HepG2 (cell line): ENCODE measurements at regions not wholly inside any gene's neighbourhood (a gene's known extent, or its start where the extent isn't known, plus 50 kb on each side); places are given as distances from the start of the nearest gene placed in this dataset.

Experiments
- ATAC-seq: fragments of 200-7000 bp; cut with Tn5 transposase; 3 replicates; pipeline ENCODE4 v1.9.1; 2020; ENCODE audit warnings: mild to moderate bottlenecking, moderate library complexity
- BruUV-seq: library from RNA; stranded (reverse); fragments of 400-500 nt; replicated peaks from 2 replicates; lab custom pipeline; 2021; lab: Mats Ljungman, UMichigan
- CTCF ChIA-PET: fragments of 300-600 bp; formaldehyde crosslinking; extraction: SDS; loops from one replicate; lab custom pipeline; 2021; ENCODE audit warnings: low total read pairs, inconsistent platforms, low intra/inter-chr PET ratio; lab: Yijun Ruan, JAX
- POLR2A ChIA-PET: fragments of 350-600 bp; sonication (Branson Sonifier 250); formaldehyde crosslinking; loops from one replicate; lab custom pipeline; 2020; ENCODE audit warnings: antibody characterized with exemption, inconsistent platforms; lab: Yijun Ruan, JAX
- DNase-seq: peaks from one replicate; pipeline ENCODE4 v3.0.0-alpha.2; 2015; ENCODE audit warnings: low spot score
- FAIRE-seq: peaks from 3 replicates; lab custom pipeline; 2011; peaks lifted over from hg19 to GRCh38; lab: Jason Lieb, UNC
- H2AFZ ChIP-seq: one replicate; pipeline ENCODE4 v1.6.1; 2011; ENCODE audit warnings: low read length, inconsistent platforms
- H3K27ac ChIP-seq: fragments of 300-600 bp; 3 replicates; pipeline ENCODE4 v1.8.0; 2011; ENCODE audit warnings: mixed run types, mild to moderate bottlenecking, mixed read lengths, low read length, inconsistent platforms; ENCODE audit not compliant: insufficient read depth; ENCODE audit errors: extremely low read length
- H3K27me3 ChIP-seq, 2 experiments: fragments of 200-600 bp in 1 of 2; 2 replicates in 1 of 2; 3 replicates in 1 of 2; pipeline versions ENCODE4 v1.6.0 to v1.8.0; 2011; ENCODE audit warnings: low read length in 2 of 2, mild to moderate bottlenecking in 2 of 2, moderate library complexity in 2 of 2, inconsistent platforms in 1 of 2; ENCODE audit not compliant: insufficient read depth in 2 of 2, control insufficient read depth in 1 of 2
- H3K36me3 ChIP-seq, 2 experiments: fragments of 200-600 bp in 1 of 2; replicated peaks in 1 of 2; 2 replicates in 1 of 2; 3 replicates in 1 of 2; pipeline versions ENCODE4 v1.5.1 to v1.8.0; 2011; ENCODE audit warnings: low read length in 2 of 2, inconsistent platforms in 1 of 2; ENCODE audit not compliant: insufficient read depth in 2 of 2, control insufficient read depth in 1 of 2
- H3K4me1 ChIP-seq: 2 replicates; pipeline ENCODE4 v1.5.1; 2012; ENCODE audit warnings: low read length, inconsistent platforms; ENCODE audit not compliant: insufficient read depth
- H3K4me2 ChIP-seq: 2 replicates; pipeline ENCODE4 v1.6.0; 2011; ENCODE audit warnings: low read depth, low read length, inconsistent platforms
- H3K4me3 ChIP-seq, 3 experiments: fragments of 200-600 bp in 1 of 3; sonication (generic), shearing (Covaris generic) in 1 of 3; replicated peaks in 1 of 3; 2 replicates each; pipeline ENCODE4 v1.5.1; 2011 to 2016; ENCODE audit warnings: low read length in 3 of 3, inconsistent platforms in 2 of 3, low read depth in 2 of 3, mild to moderate bottlenecking in 2 of 3, control low read depth in 1 of 3, mixed read lengths in 1 of 3; ENCODE audit not compliant: insufficient read depth in 1 of 3
- H3K79me2 ChIP-seq: one replicate; pipeline ENCODE4 v1.6.1; 2011; ENCODE audit warnings: low read length, inconsistent platforms; ENCODE audit not compliant: insufficient read depth
- H3K9ac ChIP-seq: 2 replicates; pipeline ENCODE4 v1.6.0; 2011; ENCODE audit warnings: mild to moderate bottlenecking, low read depth, low read length, inconsistent platforms; ENCODE audit not compliant: insufficient read depth
- H3K9me3 ChIP-seq: 2 replicates; pipeline ENCODE4 v1.5.1; 2012; ENCODE audit warnings: mild to moderate bottlenecking, low read length
- H4K20me1 ChIP-seq: 2 replicates; pipeline ENCODE4 v1.6.0; 2011; ENCODE audit warnings: inconsistent platforms, mild to moderate bottlenecking, low read length, moderate library complexity; ENCODE audit not compliant: insufficient read depth
- AKAP8 ChIP-seq: sonication (generic); formaldehyde crosslinking; IDR thresholded peaks from 2 replicates; pipeline ENCODE4 v1.5.1; 2020; ENCODE audit warnings: mild to moderate bottlenecking, missing genetic modification reagents
- ARHGAP35 ChIP-seq: sonication (generic); formaldehyde crosslinking; IDR thresholded peaks from 2 replicates; pipeline ENCODE4 v1.9.0; 2022; ENCODE audit warnings: mild to moderate bottlenecking, inconsistent platforms, moderate library complexity, missing genetic modification reagents, borderline replicate concordance
- ATF7 ChIP-seq, 2 experiments: fragments of 450-650 bp in 1 of 2; sonication (generic) in 1 of 2; formaldehyde crosslinking in 1 of 2; IDR thresholded peaks; 2 replicates each; pipeline versions ENCODE4 v1.4.0 to v1.6.1; 2016 to 2020; ENCODE audit warnings: antibody characterized with exemption in 1 of 2, mild to moderate bottlenecking in 1 of 2, missing genetic modification reagents in 1 of 2
- BRD4 ChIP-seq: sonication (generic); formaldehyde crosslinking; IDR thresholded peaks from 2 replicates; pipeline ENCODE4 v1.4.0; 2020; ENCODE audit warnings: missing genetic modification reagents
- CAMTA2 ChIP-seq: sonication (generic); formaldehyde crosslinking; IDR thresholded peaks from 2 replicates; pipeline ENCODE4 v1.4.0; 2020; ENCODE audit warnings: mild to moderate bottlenecking, missing genetic modification reagents, borderline replicate concordance
- DMAP1 ChIP-seq: IDR thresholded peaks from 2 replicates; pipeline ENCODE4 v1.6.1; 2016
- DNMT3B ChIP-seq: conservative IDR thresholded peaks from 2 replicates; pipeline ENCODE4 v1.6.1; 2016; ENCODE audit warnings: missing biosample characterization, control low read depth
- FOSL2 ChIP-seq: sonication (generic); formaldehyde crosslinking; IDR thresholded peaks from 2 replicates; pipeline ENCODE4 v1.4.0; 2020; ENCODE audit warnings: missing genetic modification reagents
- HCFC1 ChIP-seq: fragments of 150-350 bp; IDR thresholded peaks from 2 replicates; pipeline ENCODE4 v1.6.1; 2014; ENCODE audit warnings: low read depth, low read length
- HOXA3 ChIP-seq: sonication (generic); formaldehyde crosslinking; IDR thresholded peaks from 2 replicates; pipeline ENCODE4 v1.5.0; 2020; ENCODE audit warnings: missing genetic modification reagents
- KLF11 ChIP-seq: IDR thresholded peaks from 2 replicates; pipeline ENCODE4 v1.6.1; 2016; ENCODE audit warnings: missing compliant biosample characterization
- MIXL1 ChIP-seq: IDR thresholded peaks from 2 replicates; pipeline ENCODE4 v1.6.1; 2016
- MXI1 ChIP-seq: IDR thresholded peaks from 3 replicates; pipeline ENCODE4 v1.6.1; 2012; ENCODE audit warnings: low read depth, low read length, inconsistent platforms, borderline replicate concordance
- NFKBIZ ChIP-seq: IDR thresholded peaks from 2 replicates; pipeline ENCODE4 v1.6.1; 2018; ENCODE audit warnings: missing genetic modification reagents, missing compliant biosample characterization
- RELA ChIP-seq: sonication (generic); formaldehyde crosslinking; IDR thresholded peaks from 2 replicates; pipeline ENCODE4 v1.4.0; 2020; ENCODE audit warnings: missing genetic modification reagents
- RFX5 ChIP-seq: IDR thresholded peaks from 2 replicates; pipeline ENCODE4 v1.6.1; 2011; ENCODE audit warnings: low read depth, low read length, improper control_type of control experiment
- SMAD3 ChIP-seq: sonication (generic); formaldehyde crosslinking; IDR thresholded peaks from 2 replicates; pipeline ENCODE4 v1.4.0; 2020; ENCODE audit warnings: missing genetic modification reagents
- ZMYM4 ChIP-seq: sonication (generic); formaldehyde crosslinking; IDR thresholded peaks from 2 replicates; pipeline ENCODE4 v1.8.1; 2023; ENCODE audit warnings: mild to moderate bottlenecking, missing genetic modification reagents
- ZNF547 ChIP-seq: sonication (generic); formaldehyde crosslinking; IDR thresholded peaks from 2 replicates; pipeline ENCODE4 v1.5.1; 2020; ENCODE audit warnings: mild to moderate bottlenecking, missing genetic modification reagents
- WGBS: methylation state at CpG from one replicate; pipeline ENCODE4 v1.1.6; 2017; ENCODE audit warnings: low lambda C conversion rate; 5-methylcytosine and 5-hydroxymethylcytosine counted together
- in situ Hi-C: cut with HindIII; loops from 2 replicates; pipeline ENCODE4 v1.10.0; 2017; ENCODE audit warnings: low pct_unique_long_range_greater_than_20kb; ENCODE audit not compliant: extremely low pct_ligation_motif_present
- intact Hi-C: fragments of 100-400 bp; cut with micrococcal nuclease; formaldehyde crosslinking; loops from one replicate; pipeline ENCODE4 v1.10.0; 2022; ENCODE audit not compliant: unreplicated experiment
- TF ChIP-seq, protein P1 (sequence below): fragments of 450-650 bp; IDR thresholded peaks from 2 replicates; pipeline ENCODE4 v1.6.1; 2016

DNA sequence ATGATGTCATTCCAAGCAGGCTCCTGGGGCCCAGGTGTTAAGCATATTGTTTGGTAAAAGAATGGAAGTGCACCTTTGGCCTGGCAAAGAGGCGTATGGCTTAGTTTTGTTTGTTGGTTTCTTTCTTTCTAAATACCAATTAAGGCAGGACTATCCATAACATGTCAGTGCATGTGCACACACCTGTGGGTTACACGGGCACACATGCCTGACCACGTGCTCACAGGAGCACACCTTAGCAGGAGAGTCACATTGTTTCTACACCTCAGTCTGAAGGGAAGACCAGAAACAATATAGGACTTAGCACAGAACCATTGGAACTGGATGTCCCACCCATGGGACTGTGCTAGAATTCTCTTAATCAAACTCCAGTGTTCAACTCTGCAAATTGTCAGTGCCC, 127.8 kb downstream of the FBXO15 start:
- no peak for ATAC-seq
- no peak for FAIRE-seq
- POLR2A ChIA-PET = no interaction called here
- Histone ChIP-seq H3K9me3 (no peaks in the 10 kb centered on the region), H2AFZ (no peak overlapping the region), H3K27me3 (peaks cover 0 to 18% of the 10 kb centered on the region in 2 experiments; a peak in 2 of 5 replicates), H3K9ac (no peak overlapping the region), H4K20me1 (no peaks in the 10 kb centered on the region), H3K4me1 (no peaks in the 10 kb centered on the region), H3K4me3 (no peak overlapping the region), H3K4me2 (no peak overlapping the region)
- BruUV-seq = no TSS peak
- 29% methylated on average over 3 of the region's 3 CpGs for WGBS
- in situ Hi-C loops = no loop called here
- CTCF ChIA-PET = no interaction called here
- DNase-seq = no peak
- TF ChIP-seq BRD4 = no peak
- TF ChIP-seq RFX5 = no peak
- TF ChIP-seq SMAD3 (CRISPR knock-in tag) = no peak
- no peak for TF ChIP-seq ZNF547 (CRISPR knock-in tag)
- TF ChIP-seq ATF7 (IDR thresholded peaks at IDR 0.05) = peak; percentile 65; the same call in 1 of the 2 replicates
- TF ChIP-seq ATF7 (CRISPR knock-in tag; IDR thresholded peaks at IDR 0.05) = no peak
- TF ChIP-seq CAMTA2 (CRISPR knock-in tag) = no peak
- TF ChIP-seq, protein P1, sequence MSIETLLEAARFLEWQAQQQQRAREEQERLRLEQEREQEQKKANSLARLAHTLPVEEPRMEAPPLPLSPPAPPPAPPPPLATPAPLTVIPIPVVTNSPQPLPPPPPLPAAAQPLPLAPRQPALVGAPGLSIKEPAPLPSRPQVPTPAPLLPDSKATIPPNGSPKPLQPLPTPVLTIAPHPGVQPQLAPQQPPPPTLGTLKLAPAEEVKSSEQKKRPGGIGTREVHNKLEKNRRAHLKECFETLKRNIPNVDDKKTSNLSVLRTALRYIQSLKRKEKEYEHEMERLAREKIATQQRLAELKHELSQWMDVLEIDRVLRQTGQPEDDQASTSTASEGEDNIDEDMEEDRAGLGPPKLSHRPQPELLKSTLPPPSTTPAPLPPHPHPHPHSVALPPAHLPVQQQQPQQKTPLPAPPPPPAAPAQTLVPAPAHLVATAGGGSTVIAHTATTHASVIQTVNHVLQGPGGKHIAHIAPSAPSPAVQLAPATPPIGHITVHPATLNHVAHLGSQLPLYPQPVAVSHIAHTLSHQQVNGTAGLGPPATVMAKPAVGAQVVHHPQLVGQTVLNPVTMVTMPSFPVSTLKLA = peak; percentile 90
- TF ChIP-seq HOXA3 (CRISPR knock-in tag) = no peak
- TF ChIP-seq, all 625 proteins: peak for 2
- H3K36me3 ChIP-seq = no peaks in the 10 kb centered on the region
- no peak overlapping the region for H3K27ac ChIP-seq
- intact Hi-C loops = no loop called here
- no peaks in the 10 kb centered on the region for H3K79me2 ChIP-seq

DNA sequence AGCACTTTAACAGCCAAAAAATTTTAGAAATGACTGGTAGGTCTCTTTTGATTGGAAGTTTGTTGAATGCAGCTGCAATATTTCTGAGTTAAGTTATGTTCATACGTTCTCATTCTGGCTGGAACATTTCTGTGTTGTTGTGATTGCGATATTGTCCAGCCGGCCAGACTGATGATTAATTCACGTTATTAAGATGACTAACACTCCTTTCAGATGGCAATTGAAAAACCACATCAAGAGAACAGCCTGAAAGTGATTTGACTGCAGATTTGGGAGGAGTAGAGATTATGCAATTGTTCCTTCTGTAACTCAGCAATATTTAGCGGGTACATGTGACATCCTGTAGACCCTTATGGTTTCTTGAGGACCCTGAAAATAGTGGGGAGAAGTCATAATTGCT, 133.7 kb downstream of the FBXO15 start:
- no peak overlapping the region for H3K4me2 ChIP-seq
- DNase-seq = no peak
- no peaks in the 10 kb centered on the region for H4K20me1 ChIP-seq
- no peaks in the 10 kb centered on the region for H3K9me3 ChIP-seq
- no peaks in the 10 kb centered on the region for H3K4me1 ChIP-seq
- no peaks in the 10 kb centered on the region for H3K79me2 ChIP-seq
- no peak overlapping the region for H3K4me3 ChIP-seq
- ATAC-seq = no peak
- no peak for TF ChIP-seq RELA (CRISPR knock-in tag)
- no peak for TF ChIP-seq NFKBIZ (CRISPR knock-in tag)
- no peak for TF ChIP-seq FOSL2 (CRISPR knock-in tag)
- TF ChIP-seq DNMT3B (CRISPR knock-in tag) = no peak
- TF ChIP-seq MIXL1 (CRISPR knock-in tag) = no peak
- no peak for TF ChIP-seq AKAP8 (CRISPR knock-in tag)
- TF ChIP-seq MXI1 = no peak
- TF ChIP-seq HCFC1 = no peak
- no peak for TF ChIP-seq DMAP1 (CRISPR knock-in tag)
- no peak for TF ChIP-seq ARHGAP35 (CRISPR knock-in tag)
- no peak for TF ChIP-seq ZMYM4
- no peak for TF ChIP-seq KLF11 (CRISPR knock-in tag)
- H3K27ac ChIP-seq = no peak overlapping the region
- POLR2A ChIA-PET = no interaction called here
- intact Hi-C loops (no loop called here), in situ Hi-C loops (no loop called here)
- BruUV-seq = no TSS peak
- no peak overlapping the region for H3K9ac ChIP-seq
- 24% methylated on average over 5 of the region's 5 CpGs for WGBS
- CTCF ChIA-PET = no interaction called here
- no peak for FAIRE-seq
- H3K36me3 ChIP-seq = no peaks in the 10 kb centered on the region
- peaks cover 1 to 6% of the 10 kb centered on the region in 2 experiments; a peak in 3 of 5 replicates for H3K27me3 ChIP-seq
- no peak overlapping the region for H2AFZ ChIP-seq
